ENCODE measurements at regions not wholly inside any gene's neighbourhood (a gene's known extent, or its start where the extent isn't known, plus 50 kb on each side); places are given as distances from the start of the nearest gene placed in this dataset.

GRCh38 chr1:172726740-172727139, 67.8 kb downstream of the FASLG start:
- TF ChIP-seq POLR2A (IDR thresholded peaks at IDR 0.05): no peak
- TF ChIP-seq, protein P1, sequence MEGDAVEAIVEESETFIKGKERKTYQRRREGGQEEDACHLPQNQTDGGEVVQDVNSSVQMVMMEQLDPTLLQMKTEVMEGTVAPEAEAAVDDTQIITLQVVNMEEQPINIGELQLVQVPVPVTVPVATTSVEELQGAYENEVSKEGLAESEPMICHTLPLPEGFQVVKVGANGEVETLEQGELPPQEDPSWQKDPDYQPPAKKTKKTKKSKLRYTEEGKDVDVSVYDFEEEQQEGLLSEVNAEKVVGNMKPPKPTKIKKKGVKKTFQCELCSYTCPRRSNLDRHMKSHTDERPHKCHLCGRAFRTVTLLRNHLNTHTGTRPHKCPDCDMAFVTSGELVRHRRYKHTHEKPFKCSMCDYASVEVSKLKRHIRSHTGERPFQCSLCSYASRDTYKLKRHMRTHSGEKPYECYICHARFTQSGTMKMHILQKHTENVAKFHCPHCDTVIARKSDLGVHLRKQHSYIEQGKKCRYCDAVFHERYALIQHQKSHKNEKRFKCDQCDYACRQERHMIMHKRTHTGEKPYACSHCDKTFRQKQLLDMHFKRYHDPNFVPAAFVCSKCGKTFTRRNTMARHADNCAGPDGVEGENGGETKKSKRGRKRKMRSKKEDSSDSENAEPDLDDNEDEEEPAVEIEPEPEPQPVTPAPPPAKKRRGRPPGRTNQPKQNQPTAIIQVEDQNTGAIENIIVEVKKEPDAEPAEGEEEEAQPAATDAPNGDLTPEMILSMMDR (IDR thresholded peaks at IDR 0.05): no peak
